Panc1 (cell line): ENCODE measurements at regions not wholly inside any gene's neighbourhood (a gene's known extent, or its start where the extent isn't known, plus 50 kb on each side); places are given as distances from the start of the nearest gene placed in this dataset.

Source experiments
- ATAC-seq: fragments of 200-7000 bp; cut with Tn5 transposase; 2 replicates; pipeline ENCODE4 v1.9.1; 2020; ENCODE audit warnings: mild to moderate bottlenecking, moderate library complexity
- BruUV-seq: library from RNA; stranded (reverse); fragments of 400-500 nt; replicated peaks from 2 replicates; lab custom pipeline; 2021; lab: Mats Ljungman, UMichigan
- CTCF ChIA-PET: fragments of 300-600 bp; sonication (Branson Sonifier 250); formaldehyde crosslinking; loops from one replicate; lab custom pipeline; 2022; ENCODE audit warnings: antibody characterized with exemption; lab: Charles Lee
- POLR2A ChIA-PET: fragments of 300-600 bp; sonication (Branson Sonifier 250); formaldehyde crosslinking; loops from one replicate; lab custom pipeline; 2022; ENCODE audit warnings: antibody characterized with exemption; lab: Charles Lee
- DNase-seq: peaks from one replicate; pipeline ENCODE4 v3.0.0-alpha.2; 2010; ENCODE audit warnings: low read depth, low spot score
- H3K27ac ChIP-seq: 2 replicates; pipeline ENCODE4 v1.5.1; 2011; ENCODE audit warnings: mild to moderate bottlenecking, low read length, inconsistent platforms
- H3K27me3 ChIP-seq: fragments of 200-500 bp; sonication (Bioruptor generic); 2 replicates; pipeline ENCODE4 v1.6.0; 2014; ENCODE audit warnings: low read length, inconsistent platforms; ENCODE audit not compliant: control insufficient read depth, insufficient read depth
- H3K36me3 ChIP-seq: fragments of 200-500 bp; sonication (Bioruptor generic); 2 replicates; pipeline ENCODE4 v1.5.1; 2014; ENCODE audit warnings: inconsistent platforms, mild to moderate bottlenecking, low read length, moderate library complexity; ENCODE audit not compliant: control insufficient read depth, insufficient read depth
- H3K4me1 ChIP-seq: 2 replicates; pipeline ENCODE4 v1.5.1; 2011; ENCODE audit warnings: inconsistent platforms, mild to moderate bottlenecking, low read length, moderate library complexity; ENCODE audit not compliant: control insufficient read depth, insufficient read depth
- H3K4me3 ChIP-seq, 2 experiments: 2 replicates each; pipeline ENCODE4 v1.5.1; 2011 to 2012; ENCODE audit warnings: low read depth in 2 of 2, low read length in 2 of 2, mild to moderate bottlenecking in 2 of 2, inconsistent platforms in 1 of 2, moderate library complexity in 1 of 2
- H3K9me3 ChIP-seq: fragments of 200-500 bp; sonication (Bioruptor generic); 2 replicates; pipeline ENCODE4 v1.5.1; 2014; ENCODE audit warnings: low read depth, mild to moderate bottlenecking, inconsistent platforms, low read length, moderate library complexity; ENCODE audit not compliant: control insufficient read depth, insufficient read depth
- CTCF ChIP-seq: fragments of 450-650 bp; IDR thresholded peaks from 2 replicates; pipeline ENCODE4 v1.5.1; 2017; ENCODE audit warnings: mild to moderate bottlenecking
- POLR2AphosphoS5 ChIP-seq: IDR thresholded peaks from 2 replicates; pipeline ENCODE4 v1.6.1; 2012; ENCODE audit warnings: mild to moderate bottlenecking, low read depth, low read length, moderate library complexity
- SIN3A ChIP-seq: IDR thresholded peaks from 2 replicates; pipeline ENCODE4 v1.6.1; 2012; ENCODE audit warnings: low read depth, mild to moderate bottlenecking, low read length, moderate library complexity, borderline replicate concordance; ENCODE audit not compliant: insufficient read depth
- TCF7L2 ChIP-seq: IDR thresholded peaks from 2 replicates; pipeline ENCODE4 v1.6.1; 2011; ENCODE audit warnings: mild to moderate bottlenecking, low read depth, low read length, inconsistent platforms
- in situ Hi-C: cut with HindIII; loops from 2 replicates; pipeline ENCODE4 v1.10.0; 2016; ENCODE audit warnings: low sequenced_read_pairs, low pct_unique_long_range_greater_than_20kb
- intact Hi-C: fragments of 100-400 bp; cut with micrococcal nuclease; formaldehyde crosslinking; loops from one replicate; pipeline ENCODE4 v1.10.0; 2022; ENCODE audit not compliant: unreplicated experiment
- TF ChIP-seq, protein P1 (sequence below), 2 experiments: IDR thresholded peaks; 2 replicates each; pipeline ENCODE4 v1.6.1; 2011 to 2012; ENCODE audit warnings: low read depth in 2 of 2, control low read depth in 1 of 2, low read length in 1 of 2, mild to moderate bottlenecking in 1 of 2, moderate library complexity in 1 of 2; ENCODE audit not compliant: insufficient read depth in 1 of 2

DNA sequence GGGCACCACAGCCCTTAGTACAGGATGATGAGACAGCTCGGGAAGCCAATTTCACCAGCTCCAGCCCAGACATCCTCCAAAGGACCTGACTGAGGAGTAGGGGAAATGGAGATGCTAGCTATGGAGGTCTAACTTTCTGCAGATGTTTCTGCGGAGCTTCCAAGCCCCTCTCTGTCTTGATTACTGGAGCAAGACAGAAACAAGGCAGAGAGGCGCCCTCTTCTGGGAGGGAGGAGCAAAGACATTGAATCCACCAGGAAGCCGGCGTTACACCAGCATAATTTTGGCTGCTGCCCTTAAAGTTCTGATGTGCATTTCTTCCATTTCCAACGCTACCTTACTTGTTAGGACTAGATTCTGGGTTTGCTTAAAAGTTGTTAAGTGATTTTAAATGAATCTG lies 107.3 kb upstream of the HSD17B12 start:
- in situ Hi-C loops (no loop called here), intact Hi-C loops (no loop called here)
- Histone ChIP-seq H3K9me3 (no peaks in the 10 kb centered on the region), H3K27me3 (peaks cover 77% of the 10 kb centered on the region), H3K27ac (no peak overlapping the region), H3K36me3 (no peaks in the 10 kb centered on the region), H3K4me3 (no peak overlapping the region), H3K4me1 (peaks cover 22% of the 10 kb centered on the region)
- ChIA-PET CTCF (interaction anchor here (0.7 to 1.3 kb wide), 2 partner anchors 69 to 70 kb away, joined by 3 to 6 read pairs; no protein-coding TSS in a partner anchor), POLR2A (no interaction called here)
- ATAC-seq, result no peak
- TF ChIP-seq TCF7L2 (no peak), CTCF (peak; percentile 85)
- TF ChIP-seq, protein P1, sequence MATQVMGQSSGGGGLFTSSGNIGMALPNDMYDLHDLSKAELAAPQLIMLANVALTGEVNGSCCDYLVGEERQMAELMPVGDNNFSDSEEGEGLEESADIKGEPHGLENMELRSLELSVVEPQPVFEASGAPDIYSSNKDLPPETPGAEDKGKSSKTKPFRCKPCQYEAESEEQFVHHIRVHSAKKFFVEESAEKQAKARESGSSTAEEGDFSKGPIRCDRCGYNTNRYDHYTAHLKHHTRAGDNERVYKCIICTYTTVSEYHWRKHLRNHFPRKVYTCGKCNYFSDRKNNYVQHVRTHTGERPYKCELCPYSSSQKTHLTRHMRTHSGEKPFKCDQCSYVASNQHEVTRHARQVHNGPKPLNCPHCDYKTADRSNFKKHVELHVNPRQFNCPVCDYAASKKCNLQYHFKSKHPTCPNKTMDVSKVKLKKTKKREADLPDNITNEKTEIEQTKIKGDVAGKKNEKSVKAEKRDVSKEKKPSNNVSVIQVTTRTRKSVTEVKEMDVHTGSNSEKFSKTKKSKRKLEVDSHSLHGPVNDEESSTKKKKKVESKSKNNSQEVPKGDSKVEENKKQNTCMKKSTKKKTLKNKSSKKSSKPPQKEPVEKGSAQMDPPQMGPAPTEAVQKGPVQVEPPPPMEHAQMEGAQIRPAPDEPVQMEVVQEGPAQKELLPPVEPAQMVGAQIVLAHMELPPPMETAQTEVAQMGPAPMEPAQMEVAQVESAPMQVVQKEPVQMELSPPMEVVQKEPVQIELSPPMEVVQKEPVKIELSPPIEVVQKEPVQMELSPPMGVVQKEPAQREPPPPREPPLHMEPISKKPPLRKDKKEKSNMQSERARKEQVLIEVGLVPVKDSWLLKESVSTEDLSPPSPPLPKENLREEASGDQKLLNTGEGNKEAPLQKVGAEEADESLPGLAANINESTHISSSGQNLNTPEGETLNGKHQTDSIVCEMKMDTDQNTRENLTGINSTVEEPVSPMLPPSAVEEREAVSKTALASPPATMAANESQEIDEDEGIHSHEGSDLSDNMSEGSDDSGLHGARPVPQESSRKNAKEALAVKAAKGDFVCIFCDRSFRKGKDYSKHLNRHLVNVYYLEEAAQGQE (IDR thresholded peaks at IDR 0.05; ENCODE audit: insufficient read depth in 1 of 2, low read depth in 2 of 2, low read length in 1 of 2), result no peak
- DNase-seq, result no peak
- no TSS peak for BruUV-seq

GRCh38 chr11:43573873-43574272 lies 106.7 kb upstream of the HSD17B12 start:
- TF ChIP-seq SIN3A, result no peak
- no peak for TF ChIP-seq CTCF
- no peak for TF ChIP-seq POLR2AphosphoS5
- TF ChIP-seq, protein P1 (IDR thresholded peaks at IDR 0.05; ENCODE audit: insufficient read depth in 1 of 2, low read depth in 2 of 2, low read length in 1 of 2), result no peak
- TF ChIP-seq TCF7L2, result no peak
- in situ Hi-C loops (no loop called here), intact Hi-C loops (no loop called here)
- DNase-seq, result no peak
- H3K27me3 ChIP-seq, result peaks cover 75% of the 10 kb centered on the region
- H3K4me1 ChIP-seq, result peaks cover 27% of the 10 kb centered on the region
- no peaks in the 10 kb centered on the region for H3K36me3 ChIP-seq
- CTCF ChIA-PET, result interaction anchor here (1.3 kb wide), 1 partner anchor 69 kb away, joined by 6 read pairs; no protein-coding TSS in a partner anchor
- H3K27ac ChIP-seq, result no peak overlapping the region
- H3K9me3 ChIP-seq, result no peaks in the 10 kb centered on the region
- POLR2A ChIA-PET, result no interaction called here
- no peak overlapping the region for H3K4me3 ChIP-seq
- no TSS peak for BruUV-seq
- no peak for ATAC-seq
